AG04450 (cell line): ENCODE measurements at regions not wholly inside any gene's neighbourhood (a gene's known extent, or its start where the extent isn't known, plus 50 kb on each side); places are given as distances from the start of the nearest gene placed in this dataset.

Source experiments
- CTCF ChIA-PET: fragments of 300-600, 350-600 bp; formaldehyde crosslinking; extraction: SDS; loops from one replicate; lab custom pipeline; 2022; ENCODE audit warnings: antibody characterized with exemption, inconsistent platforms; lab: Charles Lee
- POLR2A ChIA-PET: fragments of 350-600 bp; formaldehyde crosslinking; extraction: SDS; loops from one replicate; lab custom pipeline; 2021; ENCODE audit warnings: antibody characterized with exemption, inconsistent platforms; lab: Yijun Ruan, JAX
- DNase-seq: peaks from one replicate; pipeline ENCODE4 v3.0.0-alpha.2; 2011; ENCODE audit warnings: low read depth, low spot score
- H3K27ac ChIP-seq: one replicate; pipeline ENCODE4 v1.5.1; 2012; ENCODE audit warnings: low read depth, low read length, control low read depth
- H3K27me3 ChIP-seq: one replicate; pipeline ENCODE4 v1.6.0; 2012; ENCODE audit warnings: low read length; ENCODE audit not compliant: control insufficient read depth, insufficient read depth
- H3K4me3 ChIP-seq: 2 replicates; pipeline ENCODE4 v1.5.1; 2011; ENCODE audit warnings: mild to moderate bottlenecking, low read depth, low read length, control low read depth
- H3K9me3 ChIP-seq: 2 replicates; pipeline ENCODE4 v1.5.1; 2012; ENCODE audit warnings: low read length; ENCODE audit not compliant: control insufficient read depth, insufficient read depth
- TF ChIP-seq, protein P1 (sequence below): IDR thresholded peaks from 2 replicates; pipeline ENCODE4 v1.5.1; 2011; ENCODE audit warnings: low read depth, low read length, control low read depth, inconsistent platforms

GRCh38 chr12:82027612-82028011 lies 268.5 kb upstream of the PPFIA2 start:
- DNase-seq = no peak
- Histone ChIP-seq H3K27me3 (no peaks in the 10 kb centered on the region), H3K9me3 (peaks cover 4% of the 10 kb centered on the region), H3K4me3 (no peak overlapping the region), H3K27ac (no peak overlapping the region)
- TF ChIP-seq, protein P1, sequence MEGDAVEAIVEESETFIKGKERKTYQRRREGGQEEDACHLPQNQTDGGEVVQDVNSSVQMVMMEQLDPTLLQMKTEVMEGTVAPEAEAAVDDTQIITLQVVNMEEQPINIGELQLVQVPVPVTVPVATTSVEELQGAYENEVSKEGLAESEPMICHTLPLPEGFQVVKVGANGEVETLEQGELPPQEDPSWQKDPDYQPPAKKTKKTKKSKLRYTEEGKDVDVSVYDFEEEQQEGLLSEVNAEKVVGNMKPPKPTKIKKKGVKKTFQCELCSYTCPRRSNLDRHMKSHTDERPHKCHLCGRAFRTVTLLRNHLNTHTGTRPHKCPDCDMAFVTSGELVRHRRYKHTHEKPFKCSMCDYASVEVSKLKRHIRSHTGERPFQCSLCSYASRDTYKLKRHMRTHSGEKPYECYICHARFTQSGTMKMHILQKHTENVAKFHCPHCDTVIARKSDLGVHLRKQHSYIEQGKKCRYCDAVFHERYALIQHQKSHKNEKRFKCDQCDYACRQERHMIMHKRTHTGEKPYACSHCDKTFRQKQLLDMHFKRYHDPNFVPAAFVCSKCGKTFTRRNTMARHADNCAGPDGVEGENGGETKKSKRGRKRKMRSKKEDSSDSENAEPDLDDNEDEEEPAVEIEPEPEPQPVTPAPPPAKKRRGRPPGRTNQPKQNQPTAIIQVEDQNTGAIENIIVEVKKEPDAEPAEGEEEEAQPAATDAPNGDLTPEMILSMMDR = no peak
- CTCF ChIA-PET = no interaction called here
- POLR2A ChIA-PET = no interaction called here

DNA sequence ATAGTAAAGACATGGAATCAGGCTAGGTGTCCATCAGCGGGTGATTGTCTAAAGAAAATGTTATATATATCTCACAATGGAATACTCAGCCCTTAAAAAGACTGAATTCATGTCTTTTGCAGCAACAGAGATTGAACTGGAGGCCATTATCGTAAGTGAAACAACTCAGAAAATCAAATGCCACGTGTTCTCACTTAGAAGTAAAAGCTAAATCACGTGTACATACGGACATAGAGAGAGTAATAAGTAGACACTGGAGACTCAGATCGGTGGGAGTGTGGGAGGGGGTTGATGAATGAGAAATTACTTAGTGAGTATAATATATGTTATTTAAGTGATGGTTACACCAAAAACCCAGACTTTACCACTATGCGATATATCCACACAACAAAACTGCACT lies 266.3 kb upstream of the PPFIA2 start:
- H3K4me3 ChIP-seq = no peak overlapping the region
- H3K9me3 ChIP-seq = no peaks in the 10 kb centered on the region; the same call in 1 of the 2 replicates
- no peaks in the 10 kb centered on the region for H3K27me3 ChIP-seq
- H3K27ac ChIP-seq = no peak overlapping the region
- ChIA-PET POLR2A (no interaction called here), CTCF (no interaction called here)
- DNase-seq = no peak
- TF ChIP-seq, protein P1 = no peak

- no peak for DNase-seq
Observed at GRCh38 chr12:82019533-82019932, 260.4 kb upstream of the PPFIA2 start.

GRCh38 chr12:82015623-82016347 lies 256.6 kb upstream of the PPFIA2 start:
- Histone ChIP-seq H3K9me3 (peaks cover 11% of the 10 kb centered on the region), H3K27me3 (no peaks in the 10 kb centered on the region), H3K27ac (no peak overlapping the region), H3K4me3 (no peak overlapping the region)
- TF ChIP-seq, protein P1 = no peak
- ChIA-PET POLR2A (no interaction called here), CTCF (no interaction called here)
- DNase-seq = no peak

More at GRCh38 chr12:82019533-82019932, 260.4 kb upstream of the PPFIA2 start:
- Histone ChIP-seq H3K4me3 (no peak overlapping the region), H3K9me3 (peaks cover 7% of the 10 kb centered on the region), H3K27ac (no peak overlapping the region), H3K27me3 (no peaks in the 10 kb centered on the region)
- TF ChIP-seq, protein P1 = no peak
- CTCF ChIA-PET = no interaction called here
- POLR2A ChIA-PET = no interaction called here

DNA sequence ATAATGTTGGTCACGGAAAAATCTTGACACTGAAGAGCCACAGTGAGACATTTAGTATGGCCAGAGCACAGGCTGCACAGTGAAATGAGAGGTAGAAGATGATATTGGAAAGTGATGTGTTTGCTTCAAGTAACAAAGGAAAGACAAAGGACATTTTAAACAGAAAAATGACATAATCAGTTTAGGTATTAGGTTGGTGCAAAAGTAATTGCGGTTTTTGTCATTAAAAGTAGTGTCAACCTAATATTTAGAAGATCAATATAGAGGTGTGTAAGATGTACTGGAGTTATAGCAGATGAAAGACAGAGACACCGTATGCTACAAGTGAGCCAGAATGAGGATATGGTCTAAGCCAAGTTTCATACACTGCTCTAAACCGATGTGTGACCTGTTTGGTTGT lies 253.0 kb upstream of the PPFIA2 start:
- ChIA-PET POLR2A (no interaction called here), CTCF (no interaction called here)
- no peak overlapping the region for H3K27ac ChIP-seq
- H3K9me3 ChIP-seq = peaks cover 4% of the 10 kb centered on the region
- TF ChIP-seq, protein P1 = no peak
- H3K27me3 ChIP-seq = no peaks in the 10 kb centered on the region
- DNase-seq = no peak
- H3K4me3 ChIP-seq = no peak overlapping the region
